Tongue (tissue), 1 donor: ENCODE measurements at regions not wholly inside any gene's neighbourhood (a gene's known extent, or its start where the extent isn't known, plus 50 kb on each side); places are given as distances from the start of the nearest gene placed in this dataset.
"Not testable (repeated sequence)": the region's sequence is repeated elsewhere in the genome, so short reads cannot be mapped to it uniquely, and the experiment has no call there.

Experiments
- DNase-seq: peaks from one replicate; pipeline ENCODE4 v3.0.0-alpha.2; 2015

DNA sequence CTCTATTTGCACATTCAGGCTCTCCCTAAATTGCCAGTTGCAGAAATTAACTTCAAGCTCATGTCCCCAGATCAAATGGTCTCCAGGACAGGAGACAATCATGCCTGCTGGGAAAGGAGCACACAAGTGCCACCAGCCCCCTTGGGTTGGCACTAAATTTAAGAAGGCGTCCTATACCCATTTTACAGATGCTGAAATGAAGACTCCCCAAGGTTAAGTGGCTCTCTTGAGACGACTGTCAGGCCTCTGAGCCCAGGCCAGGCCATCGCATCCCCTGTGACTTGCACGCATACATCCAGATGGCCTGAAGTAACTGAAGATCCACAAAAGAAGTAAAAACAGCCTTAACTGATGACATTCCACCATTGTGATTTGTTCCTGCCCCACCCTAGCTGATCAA, 232.5 kb upstream of the FOXF1 start:
- DNase-seq, result not testable (repeated sequence)

DNA sequence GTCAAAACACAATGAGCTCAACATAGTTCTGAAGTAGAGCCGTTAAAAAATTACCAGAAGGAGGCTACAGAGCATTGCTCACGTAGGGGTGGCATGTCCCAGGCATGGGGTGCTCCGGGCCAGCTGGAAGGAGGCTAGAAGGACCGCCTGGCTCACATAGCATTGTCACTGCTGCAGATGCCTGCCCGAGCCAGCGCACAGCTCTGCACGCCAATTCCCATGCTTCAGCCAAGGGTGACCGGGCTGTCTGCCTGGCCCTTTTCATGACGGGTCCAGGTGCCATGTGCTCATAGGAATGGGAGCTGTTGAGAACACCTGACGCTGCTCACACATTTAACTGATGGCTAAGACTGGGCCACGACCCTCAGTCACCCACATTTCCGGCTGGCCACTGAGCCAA, 228.9 kb upstream of the FOXF1 start:
- DNase-seq, result no peak

DNA sequence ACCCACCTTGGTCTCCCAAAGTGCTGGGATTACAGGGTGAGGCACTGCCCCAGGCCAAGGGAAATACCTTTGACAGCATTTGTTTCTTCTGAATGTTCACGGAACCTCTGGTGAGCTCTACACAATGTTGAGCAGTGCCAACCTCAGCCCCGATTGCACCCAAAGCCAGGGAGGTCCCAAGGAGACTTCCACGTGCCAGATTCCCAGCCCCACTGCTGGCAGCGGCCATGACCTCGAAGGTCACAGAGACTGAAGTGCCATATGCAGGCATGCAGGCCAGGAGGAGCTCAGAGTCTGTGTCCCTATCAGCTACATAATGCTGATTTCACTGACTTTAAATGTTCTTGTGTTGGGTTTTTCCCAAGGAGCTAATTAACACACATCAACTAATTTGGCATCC, 226.4 kb upstream of the FOXF1 start:
- DNase-seq, result no peak

DNA sequence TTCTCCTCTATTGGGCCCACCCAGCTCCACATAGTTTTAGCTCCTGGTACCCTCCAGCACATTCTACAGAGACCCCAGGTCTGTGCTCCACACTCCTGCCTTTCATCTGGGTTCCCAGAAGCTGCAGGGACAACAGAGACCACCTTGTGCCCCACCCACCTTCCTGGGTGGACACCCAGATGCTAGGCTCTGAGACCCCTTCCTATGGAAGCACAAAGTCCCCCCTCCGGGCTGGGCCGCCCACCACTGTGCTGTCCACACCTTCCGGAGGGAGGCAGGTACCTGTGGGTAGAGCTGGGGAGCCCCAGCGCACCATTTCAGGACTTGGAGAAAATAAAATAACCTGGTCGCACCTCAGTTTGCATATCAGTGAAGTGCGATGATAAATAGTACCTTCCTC, 224.9 kb upstream of the FOXF1 start:
- no peak for DNase-seq

DNA sequence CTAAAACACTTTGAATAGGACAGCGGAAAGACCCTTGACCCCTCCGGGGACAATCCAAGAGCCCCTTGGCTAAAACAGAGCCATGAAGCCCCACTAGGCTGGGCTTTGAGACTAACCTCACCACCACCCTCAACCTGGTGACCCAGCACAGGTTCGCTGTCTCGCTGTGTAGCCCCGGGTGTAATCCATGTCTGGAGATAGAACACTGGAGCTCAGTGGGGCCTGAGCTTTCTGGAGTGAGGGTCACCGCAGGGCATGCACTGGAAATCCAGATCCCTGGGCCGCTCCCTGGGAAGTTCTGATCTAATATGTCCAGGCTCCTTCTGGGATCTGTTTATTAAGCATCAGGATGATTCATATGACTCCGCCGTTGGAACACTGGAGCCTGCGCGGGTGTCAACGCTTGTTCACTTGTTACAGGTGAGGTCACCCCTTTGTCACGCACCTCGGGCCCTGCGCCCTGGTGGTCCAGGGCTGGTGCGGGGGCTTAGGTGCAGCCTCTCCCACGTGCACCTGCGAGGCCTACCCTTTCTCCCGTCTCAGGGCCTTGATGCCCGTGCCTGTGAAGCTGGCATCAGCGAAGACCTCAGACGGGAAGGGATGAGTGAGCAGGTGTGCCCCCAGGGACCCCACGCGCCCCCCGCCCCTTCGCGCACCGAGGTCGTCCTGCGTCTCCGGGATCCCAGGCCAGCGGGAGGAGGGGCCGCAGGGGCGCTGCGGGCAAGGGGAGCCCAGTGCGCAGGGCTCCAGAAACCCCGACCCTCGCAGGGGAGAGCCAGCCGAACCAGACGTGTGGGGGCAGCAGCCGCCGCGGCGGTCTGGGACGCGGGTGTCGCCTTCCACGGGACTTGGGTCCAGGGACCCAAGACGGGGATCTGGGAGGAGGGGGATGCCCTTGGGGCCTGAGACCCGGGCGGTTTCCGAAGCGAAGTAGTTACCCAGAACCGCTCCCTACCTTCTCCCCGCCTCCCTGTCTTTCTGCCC, 224.1 kb upstream of the FOXF1 start:
- no peak for DNase-seq

DNA sequence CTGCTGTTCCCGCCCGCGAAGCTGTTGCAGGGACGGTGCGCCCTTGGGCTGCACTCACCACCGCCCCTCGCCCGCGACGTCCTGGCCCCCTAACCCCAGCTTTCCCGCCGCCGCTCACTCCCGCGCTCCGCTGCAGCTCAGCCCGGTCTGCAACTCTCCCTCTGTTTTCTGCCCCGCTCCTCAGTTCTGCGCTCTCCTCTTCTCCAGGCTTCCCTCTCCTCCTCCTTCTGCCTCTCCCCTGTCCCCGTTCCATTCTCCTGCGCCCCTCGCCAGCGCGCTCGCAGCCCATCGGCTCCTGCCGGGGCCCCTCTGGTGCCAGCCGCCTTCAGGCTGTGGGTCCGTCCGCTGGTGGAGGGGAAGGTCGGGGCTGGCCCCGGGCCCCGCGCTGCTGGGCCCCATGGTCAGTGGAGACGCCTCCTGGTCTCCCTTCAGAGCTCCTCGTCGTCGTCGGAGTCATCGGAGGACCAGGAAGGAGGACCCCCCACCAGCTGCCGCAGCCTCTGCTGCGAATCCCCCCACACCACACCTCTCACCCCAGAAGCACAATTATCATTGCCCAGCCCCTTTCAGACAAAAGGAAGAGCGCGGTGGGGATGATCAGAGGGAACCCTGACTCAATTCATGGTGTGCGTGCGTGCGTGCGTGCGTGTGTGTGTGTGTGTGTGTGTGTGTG, 223.2 kb upstream of the FOXF1 start:
- DNase-seq, result no peak

DNA sequence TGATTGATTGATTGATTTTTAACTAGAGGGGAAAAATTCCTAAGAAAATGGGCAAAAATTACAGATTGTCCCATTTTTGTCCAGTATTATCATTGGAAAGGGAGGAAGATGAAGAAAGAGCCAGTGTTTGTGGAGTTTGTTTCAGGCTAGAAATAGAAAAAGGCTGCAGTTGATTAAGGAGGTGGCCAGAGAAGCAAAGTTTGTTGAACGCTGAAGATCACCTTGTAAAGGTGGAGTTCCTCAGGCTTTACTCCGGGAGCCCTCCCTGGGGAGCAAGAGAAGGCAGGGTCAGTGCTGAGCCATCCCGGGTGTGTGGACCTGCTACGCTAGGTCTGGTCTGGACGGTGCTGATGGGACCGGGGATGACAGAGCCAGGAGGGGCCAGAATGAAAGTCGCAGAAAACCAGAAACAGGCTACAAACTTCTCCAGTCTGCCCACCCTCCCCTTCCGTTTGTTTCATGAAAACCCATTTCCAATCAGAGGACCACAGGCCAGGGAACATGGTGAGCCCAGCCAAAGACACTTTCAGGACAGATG, 222.6 kb upstream of the FOXF1 start:
- no peak for DNase-seq

DNA sequence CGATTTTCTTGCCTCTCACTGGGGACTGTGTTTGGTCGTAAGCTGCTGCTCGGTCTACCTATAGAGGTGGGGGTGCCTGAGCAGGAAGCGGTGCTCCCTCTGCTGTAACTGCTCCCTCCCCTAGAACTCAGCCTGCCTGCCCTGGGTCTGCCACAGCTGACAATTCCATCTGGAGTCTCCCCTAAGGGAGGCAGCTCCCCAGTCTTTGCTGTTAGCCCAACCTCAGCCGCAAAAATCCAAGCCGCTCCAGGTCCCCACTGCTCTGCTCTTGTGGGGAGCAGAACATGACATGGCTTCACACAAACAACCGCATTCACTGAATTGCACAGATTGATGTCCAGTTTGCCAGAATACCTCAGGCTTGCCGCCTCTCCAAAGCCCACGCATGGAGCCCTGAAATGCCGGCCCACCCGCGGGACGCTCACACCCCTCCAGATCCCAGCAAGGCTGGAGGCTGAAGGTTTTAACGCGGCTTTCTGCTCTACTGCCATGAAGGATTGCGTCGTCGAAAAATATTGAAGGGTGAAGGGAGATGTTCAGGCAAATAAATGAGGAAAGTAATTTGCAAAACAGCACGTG, 221.5 kb upstream of the FOXF1 start:
- no peak for DNase-seq

DNA sequence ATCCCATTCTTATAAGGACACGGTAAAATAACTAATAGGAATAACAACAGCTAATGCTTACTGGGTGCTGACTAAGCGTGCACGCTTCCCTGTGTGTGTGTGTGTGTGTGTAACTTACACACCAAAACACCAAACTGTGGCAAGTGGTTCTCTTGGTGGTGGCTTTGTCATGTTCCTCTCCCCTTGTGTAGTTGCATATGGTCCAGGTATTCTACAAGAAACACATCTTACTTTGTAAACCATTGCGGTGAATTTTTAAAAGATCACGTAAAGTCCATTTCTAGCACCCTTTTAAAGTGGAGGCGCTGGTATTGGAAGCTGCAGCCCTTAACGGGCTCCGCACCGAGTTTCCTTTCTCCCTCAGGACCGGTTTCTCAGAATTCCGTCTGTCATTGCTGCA, 221.0 kb upstream of the FOXF1 start:
- DNase-seq, result no peak

DNA sequence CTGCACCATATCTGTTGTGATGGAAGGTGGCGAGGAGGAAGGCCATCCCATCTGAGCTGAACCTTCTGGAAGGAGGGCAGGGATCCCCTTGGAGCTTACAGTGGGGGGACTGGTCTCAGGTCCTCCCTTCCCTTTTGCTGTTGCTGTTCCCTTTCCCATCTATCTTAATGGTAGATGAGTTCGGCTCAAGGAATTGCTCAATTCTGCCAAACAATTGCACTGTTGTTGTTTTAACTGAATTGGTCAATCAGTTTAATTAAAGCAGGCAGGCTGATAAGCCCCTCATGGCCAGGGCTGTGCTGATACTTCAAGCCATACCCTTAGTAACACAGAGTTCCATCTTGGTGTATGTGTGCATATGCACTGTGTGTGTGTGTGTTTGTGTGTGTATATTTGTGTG, 220.4 kb upstream of the FOXF1 start:
- DNase-seq, result no peak

DNA sequence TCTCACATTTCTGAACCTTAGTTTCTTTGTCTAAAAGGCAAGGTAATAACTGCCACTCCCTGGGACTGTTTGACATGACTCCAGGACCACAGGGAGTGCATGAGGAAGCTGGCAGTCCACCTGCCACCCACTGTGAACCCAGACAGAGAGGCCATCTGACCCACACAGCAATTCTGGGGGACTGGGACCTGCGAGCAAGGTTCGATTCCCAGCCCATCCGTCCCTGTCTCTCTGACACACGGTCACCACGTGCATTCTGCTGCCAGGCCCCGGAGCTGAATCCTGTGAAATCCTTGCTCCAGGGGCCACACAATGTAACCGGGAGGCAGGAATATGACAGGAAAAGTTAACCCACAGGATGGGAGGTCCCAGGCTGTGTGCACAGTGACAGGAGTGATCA, 218.8 kb upstream of the FOXF1 start:
- no peak for DNase-seq

DNA sequence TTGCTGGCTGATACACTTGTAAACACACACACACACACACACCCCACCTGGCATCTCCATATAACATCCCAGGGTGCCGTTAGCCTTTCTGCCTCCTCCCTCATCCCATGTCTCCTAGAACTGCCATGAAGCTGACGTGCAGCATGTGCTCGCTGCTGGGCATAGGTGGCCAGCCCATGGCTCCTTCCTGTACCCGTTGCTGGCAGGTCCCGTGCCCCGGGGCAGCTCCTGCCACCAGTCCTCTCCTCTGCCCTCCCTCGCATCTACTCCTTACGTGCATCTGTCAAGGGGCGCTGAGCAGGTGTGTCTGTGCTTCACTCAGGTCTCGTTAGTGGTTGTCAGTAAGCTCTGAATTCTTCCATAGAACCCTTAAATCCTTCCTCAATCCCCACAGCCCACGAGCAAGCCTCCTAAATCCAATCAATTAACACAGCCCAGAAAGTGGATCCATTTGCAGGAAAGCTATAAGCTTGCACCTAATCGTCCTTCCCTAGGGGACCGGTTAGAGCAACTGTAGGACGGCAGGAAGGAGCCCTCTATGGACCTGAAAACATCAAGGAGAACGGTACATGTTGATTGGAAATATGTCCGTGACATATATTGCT, 218.1 kb upstream of the FOXF1 start:
- no peak for DNase-seq

DNA sequence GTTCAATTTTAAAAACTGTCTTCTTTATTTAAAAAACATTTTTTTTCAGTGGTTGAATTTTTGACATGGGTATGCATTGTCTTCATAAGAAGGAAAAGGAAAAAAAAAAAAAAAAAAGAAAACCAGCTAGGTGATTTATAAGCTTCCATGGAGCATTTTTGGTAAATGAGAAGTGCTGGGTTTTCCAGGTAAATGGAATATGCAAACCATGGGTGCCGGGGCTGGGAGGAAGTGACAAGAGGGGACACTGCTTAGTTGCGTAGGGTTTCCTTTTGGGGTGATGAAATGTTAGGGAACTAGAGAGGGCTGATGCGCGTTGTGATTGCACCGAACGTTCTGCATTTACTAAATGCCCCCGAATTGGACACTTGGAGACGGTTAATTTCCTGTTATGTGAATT, 217.4 kb upstream of the FOXF1 start:
- DNase-seq, result no peak

DNA sequence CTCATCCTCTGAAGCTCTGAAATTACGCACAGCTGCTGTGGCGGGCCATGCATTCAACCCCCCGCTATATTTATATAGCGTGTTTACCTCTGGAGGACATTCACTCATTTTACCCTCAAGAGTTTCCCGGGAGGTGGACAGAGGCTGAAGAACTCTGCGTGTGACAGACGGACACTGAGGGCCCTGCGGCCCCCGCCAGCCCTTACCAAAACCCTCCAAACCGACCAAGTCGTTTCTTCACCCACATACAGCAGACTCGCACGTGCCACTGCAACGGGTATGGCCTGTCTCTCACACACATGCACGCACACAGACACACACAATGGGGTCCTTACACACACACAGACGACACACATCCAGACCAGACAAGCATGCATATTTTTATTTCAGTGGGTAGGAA, 216.4 kb upstream of the FOXF1 start:
- no peak for DNase-seq

DNA sequence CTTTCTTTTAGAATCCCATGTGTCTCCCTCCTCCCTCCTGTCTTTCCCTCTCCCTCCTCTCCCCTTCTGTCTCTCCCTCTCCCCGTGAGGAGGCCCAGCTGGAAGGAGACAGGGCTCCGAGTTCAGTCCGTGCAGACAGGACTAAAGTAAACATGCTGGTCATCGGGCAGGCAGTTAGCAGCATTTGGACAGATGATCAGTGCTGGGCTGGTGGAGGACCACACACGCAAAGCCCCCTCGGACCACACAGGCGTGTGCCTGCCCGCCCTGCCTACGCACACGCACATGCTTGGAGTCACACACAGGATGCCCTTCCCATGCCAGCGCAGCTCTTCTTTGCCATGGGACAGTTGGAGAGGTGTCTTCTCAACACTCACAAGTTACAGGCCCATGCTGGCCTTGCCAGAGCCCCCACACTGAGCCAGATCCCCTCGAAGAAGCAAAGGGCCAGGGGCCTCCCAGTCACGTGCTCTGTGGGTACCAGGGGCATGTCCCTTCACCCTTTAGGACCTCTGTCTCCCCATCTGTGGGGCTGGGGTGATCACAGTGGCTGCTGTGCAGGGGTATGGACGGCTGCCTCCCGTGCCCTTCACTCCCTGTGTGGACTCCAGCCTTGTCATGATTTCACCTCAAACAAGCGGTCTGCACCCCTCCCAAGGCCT, 215.7 kb upstream of the FOXF1 start:
- DNase-seq, result peak; percentile 31

DNA sequence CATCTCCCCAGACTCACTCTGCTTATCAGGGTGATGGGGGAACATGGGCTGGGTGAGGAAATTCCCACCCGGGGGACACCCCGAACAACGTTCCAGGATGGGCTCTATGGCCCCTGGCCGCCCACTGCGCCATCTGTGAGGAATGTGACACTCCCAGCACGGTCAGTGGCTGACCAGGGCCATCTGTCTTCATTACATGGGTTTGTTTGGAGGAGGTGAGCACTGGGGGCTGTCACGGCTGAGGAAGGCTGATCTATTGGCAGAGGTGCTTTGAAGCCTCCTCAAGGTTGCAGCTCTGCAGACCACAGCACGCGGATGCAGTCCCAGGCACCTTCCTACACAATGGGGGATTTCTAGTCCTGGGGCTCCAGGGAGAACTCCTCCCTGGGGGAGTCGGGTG, 214.1 kb upstream of the FOXF1 start:
- DNase-seq, result no peak

DNA sequence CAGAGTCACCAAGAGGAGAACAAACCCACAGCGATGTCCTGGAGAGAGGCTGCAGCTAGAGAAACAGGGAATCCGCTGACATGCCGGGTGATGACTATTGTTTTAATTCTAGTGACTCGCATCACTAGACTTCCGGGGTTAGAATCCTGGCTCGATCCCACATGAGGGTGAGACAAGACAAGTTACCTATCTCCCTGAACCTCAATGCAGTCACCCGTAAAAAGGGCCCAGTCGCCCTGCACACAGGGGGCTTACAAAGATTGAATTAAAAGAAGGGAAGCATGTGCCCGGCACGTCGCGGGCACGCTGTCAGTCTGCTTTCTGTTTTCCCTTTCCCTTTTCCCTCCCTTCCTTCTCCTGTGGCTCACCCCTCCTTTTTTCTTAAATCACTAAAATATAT, 212.9 kb upstream of the FOXF1 start:
- no peak for DNase-seq

DNA sequence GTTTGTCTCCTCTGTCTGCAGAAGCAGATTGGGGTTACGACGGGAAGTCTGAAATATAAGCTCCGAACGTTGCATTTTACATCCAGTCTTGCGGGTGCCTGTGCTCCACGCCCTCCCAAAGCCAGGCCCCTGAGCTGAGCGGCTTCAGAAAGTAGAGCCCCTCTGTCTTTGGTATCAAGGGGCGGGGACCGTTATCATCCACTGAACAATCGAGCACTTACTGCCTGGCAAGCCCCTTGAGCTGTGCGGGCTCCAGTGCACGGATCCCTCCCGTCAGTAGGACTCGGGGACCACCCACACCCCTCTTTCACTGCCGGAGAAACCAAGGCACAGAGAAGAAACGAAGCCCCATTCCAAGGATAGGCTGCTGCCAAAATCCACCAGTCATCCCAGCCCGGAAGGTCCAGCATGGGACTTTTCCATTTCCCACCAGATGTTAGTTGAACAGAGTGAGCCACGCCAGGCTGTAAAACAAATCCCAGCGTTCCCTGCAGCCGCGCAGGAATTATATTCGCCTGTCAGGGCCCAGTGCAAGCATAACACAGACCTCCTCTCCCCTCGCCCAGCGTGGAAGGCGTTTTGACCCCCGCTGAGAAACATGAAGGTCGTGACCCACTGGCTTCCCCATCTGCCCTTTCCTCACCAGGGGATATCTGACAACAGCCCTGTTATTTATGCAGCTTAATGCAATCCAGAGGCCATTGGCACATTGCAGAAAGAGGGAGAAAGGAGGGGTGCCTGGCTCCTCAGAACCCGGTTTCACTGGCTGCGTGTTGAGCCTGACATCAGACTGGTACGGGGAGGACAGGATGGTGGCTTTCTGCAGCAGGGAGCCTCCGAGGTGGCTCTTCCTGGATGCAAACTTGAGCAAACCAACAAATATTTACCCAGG, 212.2 kb upstream of the FOXF1 start:
- peak; percentile 30 for DNase-seq

DNA sequence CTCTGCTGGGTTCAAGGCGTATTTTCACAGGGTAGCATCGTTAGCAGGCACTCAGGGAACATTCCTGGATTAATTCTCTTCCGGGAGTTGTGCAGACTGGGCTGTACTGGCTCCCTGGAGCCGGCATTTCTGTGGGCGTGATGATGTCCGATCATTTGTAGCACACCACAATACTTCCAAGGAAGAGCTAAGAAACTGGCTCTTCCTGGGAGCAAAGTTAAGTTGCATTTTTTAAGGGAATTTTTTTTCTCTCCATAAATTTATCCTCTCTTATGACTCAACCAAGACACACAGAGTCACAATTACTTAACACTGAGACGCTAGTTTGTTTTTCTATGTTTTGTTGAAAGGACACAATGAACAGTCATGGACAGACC, 211.6 kb upstream of the FOXF1 start:
- DNase-seq, result no peak

DNA sequence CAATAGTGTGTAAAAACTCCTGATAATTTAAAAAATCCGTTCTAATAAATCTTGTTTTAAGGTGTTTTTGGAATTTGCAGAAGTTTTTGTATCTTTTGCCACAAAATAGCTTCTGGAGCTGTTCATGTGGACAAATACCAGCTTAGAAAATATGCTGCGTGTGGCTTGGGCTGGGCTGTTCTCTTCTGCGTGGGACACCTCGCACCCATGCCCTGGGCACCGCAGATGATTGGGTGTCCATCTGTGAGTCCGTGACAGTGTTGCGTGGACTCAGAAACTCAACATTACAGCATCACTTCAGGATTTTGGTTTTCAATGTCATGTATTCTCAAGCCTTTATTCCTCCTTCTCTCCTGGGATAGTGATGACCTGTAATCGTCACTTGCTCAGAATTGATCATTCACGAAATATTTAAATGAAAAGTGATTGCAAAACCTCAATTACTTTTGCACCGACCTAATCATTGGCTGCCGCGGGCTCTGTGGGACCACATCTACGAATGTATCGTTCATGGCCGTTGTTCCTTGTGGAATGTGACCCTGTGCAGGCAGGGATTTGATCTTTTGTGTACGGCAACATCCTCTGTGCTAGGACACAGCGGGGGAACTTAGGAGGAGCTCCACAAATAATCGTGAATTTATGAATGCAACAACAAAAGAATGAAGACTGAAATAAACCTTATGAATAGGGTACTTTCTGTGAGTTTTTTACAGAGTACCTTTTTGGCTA, 210.3 kb upstream of the FOXF1 start:
- no peak for DNase-seq
